Lower lobe of right lung (tissue), 2 donors: ENCODE measurements at regions not wholly inside any gene's neighbourhood (a gene's known extent, or its start where the extent isn't known, plus 50 kb on each side); places are given as distances from the start of the nearest gene placed in this dataset.
A peak's percentile ranks its signal among the peaks of the same experiment; 100 is the strongest.

ENCODE experiments used
- ATAC-seq, 2 donors: fragments of 200-7000 bp; cut with Tn5 transposase; one replicate each; pipeline ENCODE4 v1.9.1; 2020 to 2022; ENCODE audit warnings: mild to moderate bottlenecking in 2 of 2, moderate library complexity in 2 of 2
- DNase-seq: peaks from one replicate; pipeline ENCODE4 v3.0.0-alpha.2; 2020
- H3K27ac ChIP-seq: fragments of 200-600 bp; one replicate; pipeline ENCODE4 v1.8.0; 2022
- H3K27me3 ChIP-seq: fragments of 200-600 bp; one replicate; pipeline ENCODE4 v1.8.0; 2022; ENCODE audit warnings: low read depth
- H3K36me3 ChIP-seq: fragments of 200-600 bp; one replicate; pipeline ENCODE4 v1.8.0; 2022; ENCODE audit warnings: mild to moderate bottlenecking
- H3K4me1 ChIP-seq: fragments of 200-600 bp; one replicate; pipeline ENCODE4 v1.8.0; 2022
- H3K4me3 ChIP-seq: fragments of 200-600 bp; one replicate; pipeline ENCODE4 v1.8.0; 2022; ENCODE audit warnings: mild to moderate bottlenecking
- H3K9me3 ChIP-seq: fragments of 200-600 bp; one replicate; pipeline ENCODE4 v1.8.0; 2022
- CTCF ChIP-seq: fragments of 200-600 bp; IDR thresholded peaks from one replicate; pipeline ENCODE4 v1.8.0; 2022; ENCODE audit warnings: antibody characterized with exemption, mild to moderate bottlenecking
- intact Hi-C: fragments of 100-400 bp; cut with DNase I; formaldehyde crosslinking; loops from one replicate; pipeline ENCODE4 v1.11.0; 2022
- donor health status: DM: no; HTN: yes; CAD: no; lungs with severe emphysema.

- ATAC-seq (no peak), DNase-seq (no peak)
- intact Hi-C loops: no loop called here
- H3K9me3 ChIP-seq: no peaks in the 10 kb centered on the region
- no peaks in the 10 kb centered on the region for H3K27me3 ChIP-seq
- H3K4me3 ChIP-seq: no peak overlapping the region
- peaks cover 4% of the 10 kb centered on the region for H3K4me1 ChIP-seq
- TF ChIP-seq CTCF: no peak
- H3K27ac ChIP-seq: no peak overlapping the region
- H3K36me3 ChIP-seq: no peaks in the 10 kb centered on the region
Measured at GRCh38 chr12:105986779-105987684, 151.7 kb downstream of the NUAK1 start.

GRCh38 chr12:105987685-105988035 lies 151.1 kb downstream of the NUAK1 start:
- no peak for DNase-seq
- intact Hi-C loops: no loop called here
- no peak for TF ChIP-seq CTCF
- Histone ChIP-seq H3K9me3 (no peaks in the 10 kb centered on the region), H3K36me3 (no peaks in the 10 kb centered on the region), H3K27ac (no peak overlapping the region), H3K27me3 (no peaks in the 10 kb centered on the region), H3K4me3 (no peak overlapping the region), H3K4me1 (no peaks in the 10 kb centered on the region)
- no peak for ATAC-seq

DNA sequence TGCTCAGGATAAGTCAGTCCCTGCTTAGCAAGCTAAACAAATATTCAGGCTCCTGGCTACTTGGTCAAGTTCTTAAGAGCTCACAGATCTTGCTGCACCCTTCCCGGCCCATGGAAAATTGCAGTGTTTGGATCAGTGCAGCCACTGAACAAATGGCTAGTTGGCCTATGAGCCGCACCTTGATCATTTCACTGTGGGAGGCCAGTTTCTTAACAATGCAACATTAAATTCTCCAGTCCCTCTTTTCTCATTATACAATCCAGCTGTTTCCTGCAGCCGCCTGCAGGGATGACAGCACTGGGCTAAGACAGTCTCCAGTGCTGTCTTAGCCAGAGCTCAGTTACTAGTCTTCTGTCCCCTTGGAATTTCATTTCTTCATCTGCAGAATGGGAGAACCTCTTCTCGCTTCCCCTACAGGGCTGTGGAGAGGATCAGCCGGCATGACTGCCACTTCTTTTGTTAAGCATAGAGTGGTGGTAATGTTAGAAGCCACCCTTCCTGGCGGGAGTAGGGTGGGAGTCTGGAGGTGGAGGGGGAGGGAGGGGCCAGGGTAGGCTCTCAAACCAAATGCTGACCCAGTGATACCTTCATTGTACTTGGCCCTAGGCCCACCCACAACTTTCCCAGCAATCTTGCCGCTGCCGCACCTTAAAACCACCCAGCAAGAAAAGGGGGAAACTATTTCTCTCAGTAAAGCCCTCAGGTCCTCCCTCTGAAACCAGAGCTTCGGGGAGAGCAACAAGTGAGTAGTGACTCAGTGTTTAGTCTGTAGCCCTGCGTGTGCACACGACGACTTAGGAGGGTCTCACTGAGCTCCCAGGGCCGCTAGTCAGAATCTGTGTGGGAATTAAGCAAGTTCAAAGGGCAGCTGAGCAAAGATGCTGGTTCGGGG lies 145.7 kb downstream of the NUAK1 start:
- no peak overlapping the region for H3K4me3 ChIP-seq
- no peaks in the 10 kb centered on the region for H3K4me1 ChIP-seq
- TF ChIP-seq CTCF: no peak
- ATAC-seq (peak in 1 of 2 donors; percentile 38), DNase-seq (no peak)
- H3K27ac ChIP-seq: no peak overlapping the region
- H3K27me3 ChIP-seq: peaks cover 14% of the 10 kb centered on the region
- H3K36me3 ChIP-seq: no peaks in the 10 kb centered on the region
- intact Hi-C loops: no loop called here
- H3K9me3 ChIP-seq: no peaks in the 10 kb centered on the region

DNA sequence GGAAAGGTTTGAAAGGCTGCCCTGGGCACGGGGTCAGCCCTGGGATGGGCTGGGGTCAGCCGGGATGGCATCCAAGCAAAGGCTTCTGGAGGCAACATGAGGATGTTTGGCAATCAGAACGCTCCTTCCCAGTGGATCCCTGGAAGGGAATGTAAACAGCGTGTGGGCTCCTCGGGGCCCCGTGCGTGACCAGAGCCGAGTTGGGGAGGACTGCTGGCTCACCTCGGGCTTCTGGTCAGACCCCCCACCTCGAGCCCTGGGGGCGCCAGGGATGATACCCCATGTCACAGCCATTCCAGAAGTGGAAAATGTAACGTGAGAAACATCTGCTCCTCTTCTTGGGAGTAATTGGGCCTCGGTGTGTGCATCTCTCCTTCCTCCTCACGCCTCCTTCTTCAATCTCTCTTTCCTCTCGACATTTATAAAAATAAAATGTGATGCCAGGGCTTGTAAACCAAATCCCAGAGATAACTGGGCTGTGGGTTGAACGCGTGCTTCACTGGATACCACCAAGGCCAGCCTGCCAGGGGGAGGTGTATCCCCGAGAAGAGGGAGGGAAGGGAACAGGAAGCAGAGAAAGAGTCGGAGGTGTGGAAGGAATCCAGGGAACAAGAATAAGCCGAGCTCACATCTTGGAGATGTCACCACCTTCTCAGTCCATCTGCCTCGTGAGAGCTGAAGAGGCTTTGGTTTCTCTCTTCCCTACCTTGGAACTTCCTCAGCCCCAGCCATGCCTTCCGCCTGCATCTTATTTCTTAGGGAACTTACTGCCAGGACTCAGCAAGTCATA lies 144.8 kb downstream of the NUAK1 start:
- H3K4me1 ChIP-seq: no peaks in the 10 kb centered on the region
- H3K4me3 ChIP-seq: no peak overlapping the region
- DNase-seq: no peak
- no peak for TF ChIP-seq CTCF
- no peak for ATAC-seq
- H3K27me3 ChIP-seq: peaks cover 14% of the 10 kb centered on the region
- no peaks in the 10 kb centered on the region for H3K9me3 ChIP-seq
- intact Hi-C loops: no loop called here
- H3K36me3 ChIP-seq: no peaks in the 10 kb centered on the region
- H3K27ac ChIP-seq: no peak overlapping the region

DNA sequence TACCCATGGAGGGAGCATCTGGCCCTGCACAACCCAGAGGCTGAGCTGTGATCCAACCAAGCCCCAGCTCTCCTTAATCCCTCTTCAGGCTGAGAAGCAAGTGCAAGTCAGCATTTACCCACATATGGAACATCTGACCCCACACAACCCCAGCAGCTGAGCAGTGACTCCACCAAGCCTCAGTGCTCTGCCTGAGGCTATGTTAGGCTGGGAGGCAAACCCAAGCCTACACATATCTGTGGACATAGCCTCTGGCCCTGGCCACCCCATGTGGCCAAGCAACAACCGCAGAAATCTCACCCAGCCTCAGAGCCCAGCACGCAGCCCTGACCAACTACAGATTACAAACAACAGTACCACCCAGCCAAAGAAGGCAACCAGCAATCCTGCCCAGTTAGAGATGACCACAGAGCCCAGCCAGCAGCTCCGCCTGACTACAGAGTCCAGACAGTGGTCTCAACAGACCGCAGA lies 142.8 kb downstream of the NUAK1 start:
- Histone ChIP-seq H3K4me1 (no peaks in the 10 kb centered on the region), H3K27ac (no peak overlapping the region), H3K36me3 (no peaks in the 10 kb centered on the region), H3K9me3 (no peaks in the 10 kb centered on the region), H3K4me3 (no peak overlapping the region), H3K27me3 (peaks cover 14% of the 10 kb centered on the region)
- intact Hi-C loops: no loop called here
- no peak for TF ChIP-seq CTCF
- DNase-seq: no peak
- ATAC-seq: no peak
